ENCODE measurements at regions not wholly inside any gene's neighbourhood (a gene's known extent, or its start where the extent isn't known, plus 50 kb on each side); places are given as distances from the start of the nearest gene placed in this dataset.
"Not testable (repeated sequence)": the region's sequence is repeated elsewhere in the genome, so short reads cannot be mapped to it uniquely, and the experiment has no call there.

DNA sequence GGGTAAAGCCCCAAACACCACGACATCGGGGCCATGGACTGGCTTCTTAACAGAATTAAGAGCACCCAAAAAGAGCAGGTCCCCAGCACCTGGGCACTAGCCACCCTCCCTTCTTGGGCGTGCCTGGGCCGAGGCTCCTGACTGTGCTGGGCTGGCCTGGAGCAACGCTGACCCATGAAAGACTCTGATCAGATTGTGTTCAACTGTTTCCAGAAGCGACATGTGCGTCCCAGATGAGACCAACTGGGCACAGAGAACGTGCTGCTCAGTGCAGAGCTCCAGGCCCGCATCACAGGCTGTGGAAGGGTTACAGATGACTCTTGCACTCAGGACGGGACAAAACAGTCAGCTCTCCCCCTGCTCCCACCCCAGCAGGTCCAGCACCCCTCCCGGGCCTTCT lies 100.7 kb downstream of the KCNJ12 start:
- H3K4me3 ChIP-seq (ENCODE audit: low read length): no peak overlapping the region
- H3K27ac ChIP-seq (ENCODE audit: low read length): no peak overlapping the region
- no peak for ATAC-seq
- Mint-ChIP-seq H3K9me3 (no peaks in the 10 kb centered on the region), H3K27me3 (ENCODE audit: low read depth in 2 of 2) (peaks cover 38 to 44% of the 10 kb centered on the region in 2 donors), H3K36me3 (no peaks in the 10 kb centered on the region), H3K4me1 (no peaks in the 10 kb centered on the region), H3K27ac (no peak overlapping the region), H3K4me3 (no peak overlapping the region)
- TF ChIP-seq, protein P1, sequence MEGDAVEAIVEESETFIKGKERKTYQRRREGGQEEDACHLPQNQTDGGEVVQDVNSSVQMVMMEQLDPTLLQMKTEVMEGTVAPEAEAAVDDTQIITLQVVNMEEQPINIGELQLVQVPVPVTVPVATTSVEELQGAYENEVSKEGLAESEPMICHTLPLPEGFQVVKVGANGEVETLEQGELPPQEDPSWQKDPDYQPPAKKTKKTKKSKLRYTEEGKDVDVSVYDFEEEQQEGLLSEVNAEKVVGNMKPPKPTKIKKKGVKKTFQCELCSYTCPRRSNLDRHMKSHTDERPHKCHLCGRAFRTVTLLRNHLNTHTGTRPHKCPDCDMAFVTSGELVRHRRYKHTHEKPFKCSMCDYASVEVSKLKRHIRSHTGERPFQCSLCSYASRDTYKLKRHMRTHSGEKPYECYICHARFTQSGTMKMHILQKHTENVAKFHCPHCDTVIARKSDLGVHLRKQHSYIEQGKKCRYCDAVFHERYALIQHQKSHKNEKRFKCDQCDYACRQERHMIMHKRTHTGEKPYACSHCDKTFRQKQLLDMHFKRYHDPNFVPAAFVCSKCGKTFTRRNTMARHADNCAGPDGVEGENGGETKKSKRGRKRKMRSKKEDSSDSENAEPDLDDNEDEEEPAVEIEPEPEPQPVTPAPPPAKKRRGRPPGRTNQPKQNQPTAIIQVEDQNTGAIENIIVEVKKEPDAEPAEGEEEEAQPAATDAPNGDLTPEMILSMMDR (IDR thresholded peaks at IDR 0.05): no peak
- no peak for DNase-seq
- 89% methylated on average over 10 of the region's 11 CpGs for WGBS (ENCODE audit: insufficient coverage)
- H3K9me3 ChIP-seq (ENCODE audit: control insufficient read depth, insufficient read depth, low read length): peaks cover 8% of the 10 kb centered on the region
- no peaks in the 10 kb centered on the region for H3K36me3 ChIP-seq (ENCODE audit: control insufficient read depth, insufficient read depth, low read length)
- intact Hi-C loops (cut with micrococcal nuclease): no loop called here
- peaks cover 2% of the 10 kb centered on the region for H3K27me3 ChIP-seq (ENCODE audit: control insufficient read depth, insufficient read depth, low read length)
- H3K4me1 ChIP-seq (ENCODE audit: control insufficient read depth, insufficient read depth, low read length): no peaks in the 10 kb centered on the region

DNA sequence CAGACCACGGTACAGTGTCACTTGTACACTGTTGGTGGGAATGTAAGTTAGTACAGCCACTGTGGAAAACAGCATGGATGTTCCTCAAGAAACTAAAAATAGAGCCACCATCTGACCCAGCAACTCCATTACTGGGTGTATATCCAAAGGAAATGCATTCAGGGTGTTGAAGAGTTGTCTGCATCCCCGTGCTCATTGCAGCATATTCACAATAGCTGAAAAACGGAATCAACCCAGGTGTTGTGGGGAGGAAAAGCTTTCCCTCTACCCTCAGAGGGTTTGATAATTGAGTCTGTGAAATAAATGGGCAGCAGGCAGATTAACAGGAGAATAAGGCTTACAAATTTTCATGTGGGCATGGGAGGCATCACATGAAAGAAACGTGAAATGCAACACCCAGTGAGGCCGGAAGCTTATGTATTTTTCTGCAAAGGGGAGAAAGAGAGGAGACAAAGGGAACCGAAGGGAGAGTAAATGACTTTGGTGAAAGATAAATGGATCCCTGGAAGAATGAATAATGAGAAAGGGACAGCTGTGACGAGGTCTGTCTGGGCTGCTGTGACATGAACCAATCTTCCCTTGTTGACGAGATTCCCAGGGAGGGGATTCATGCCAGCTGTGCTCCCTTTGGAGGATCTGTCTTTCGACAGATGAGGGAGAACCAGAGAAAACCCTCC lies 106.2 kb downstream of the KCNJ12 start:
- no peaks in the 10 kb centered on the region for H3K4me1 Mint-ChIP-seq
- no peaks in the 10 kb centered on the region for H3K4me1 ChIP-seq (ENCODE audit: control insufficient read depth, insufficient read depth, low read length)
- 72% methylated on average over 8 of the region's 9 CpGs for WGBS (ENCODE audit: insufficient coverage)
- TF ChIP-seq, protein P1 (IDR thresholded peaks at IDR 0.05): no peak
- DNase-seq (no peak), ATAC-seq (no peak)
- H3K4me3 ChIP-seq (ENCODE audit: low read length): no peak overlapping the region
- intact Hi-C loops (cut with micrococcal nuclease): no loop called here
- H3K4me3 Mint-ChIP-seq: no peak overlapping the region
- H3K36me3 ChIP-seq (ENCODE audit: control insufficient read depth, insufficient read depth, low read length): no peaks in the 10 kb centered on the region
- H3K36me3 Mint-ChIP-seq: no peaks in the 10 kb centered on the region
- peaks cover 2% of the 10 kb centered on the region for H3K27me3 ChIP-seq (ENCODE audit: control insufficient read depth, insufficient read depth, low read length)
- H3K9me3 Mint-ChIP-seq: no peaks in the 10 kb centered on the region
- H3K27ac ChIP-seq (ENCODE audit: low read length): no peak overlapping the region
- H3K27me3 Mint-ChIP-seq (ENCODE audit: low read depth in 2 of 2): peaks cover 50 to 76% of the 10 kb centered on the region in 2 donors
- H3K9me3 ChIP-seq (ENCODE audit: control insufficient read depth, insufficient read depth, low read length): peaks cover 8% of the 10 kb centered on the region
- no peak overlapping the region for H3K27ac Mint-ChIP-seq

DNA sequence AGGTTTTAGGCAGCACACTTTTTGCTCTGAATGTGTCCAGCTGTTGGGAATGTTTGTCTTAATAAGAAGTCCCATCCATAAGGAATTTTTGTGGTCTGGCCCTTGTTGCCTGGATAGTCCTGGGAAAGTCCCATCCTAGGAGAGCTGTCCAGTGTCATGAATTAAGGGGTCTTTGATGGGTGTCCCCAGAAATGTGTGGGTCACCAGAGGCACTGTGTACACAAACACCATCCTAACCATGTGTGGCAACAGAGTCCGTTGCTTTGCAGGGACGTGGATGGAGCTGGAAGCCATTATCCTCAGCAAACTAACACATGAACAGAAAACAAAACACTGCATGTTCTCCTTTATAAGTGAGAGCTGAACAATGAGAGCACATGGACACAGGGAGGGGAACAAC lies 111.9 kb downstream of the KCNJ12 start:
- H3K27me3 ChIP-seq (ENCODE audit: control insufficient read depth, insufficient read depth, low read length); ATAC-seq; H3K36me3 Mint-ChIP-seq; H3K9me3 ChIP-seq (ENCODE audit: control insufficient read depth, insufficient read depth, low read length); H3K4me3 ChIP-seq (ENCODE audit: low read length); intact Hi-C loops (cut with micrococcal nuclease); H3K4me1 Mint-ChIP-seq; H3K4me1 ChIP-seq (ENCODE audit: control insufficient read depth, insufficient read depth, low read length); H3K4me3 Mint-ChIP-seq; H3K36me3 ChIP-seq (ENCODE audit: control insufficient read depth, insufficient read depth, low read length); H3K27ac Mint-ChIP-seq; DNase-seq; H3K27ac ChIP-seq (ENCODE audit: low read length); H3K9me3 Mint-ChIP-seq: not testable (repeated sequence)
- WGBS (ENCODE audit: insufficient coverage): 87% methylated on average over 2 of the region's 2 CpGs
- H3K27me3 Mint-ChIP-seq (ENCODE audit: low read depth in 2 of 2): peaks cover 31 to 37% of the 10 kb centered on the region in 2 donors

DNA sequence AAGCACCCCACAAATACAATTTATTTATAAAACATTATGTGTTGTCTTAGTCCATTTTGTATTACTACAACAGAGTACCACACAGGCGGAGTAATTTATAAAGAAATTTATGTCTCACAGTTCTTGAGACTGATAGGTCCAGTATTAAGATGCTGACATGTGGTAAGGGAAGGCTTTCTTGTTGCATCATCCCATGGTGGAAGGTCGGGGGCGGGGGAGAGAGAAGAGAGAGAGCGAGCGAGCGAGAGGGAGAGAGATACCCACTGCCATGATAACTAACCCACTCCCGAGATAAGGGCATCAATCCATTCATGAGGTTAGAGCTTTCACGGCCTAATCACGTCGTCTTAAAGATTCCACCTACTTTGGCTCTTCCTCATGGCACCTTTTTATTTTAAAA lies 117.8 kb downstream of the KCNJ12 start:
- ATAC-seq (no peak), DNase-seq (no peak)
- H3K27me3 Mint-ChIP-seq (ENCODE audit: low read depth in 2 of 2): peaks cover 11 to 12% of the 10 kb centered on the region in 2 donors
- H3K36me3 Mint-ChIP-seq: no peaks in the 10 kb centered on the region
- H3K4me1 Mint-ChIP-seq: no peaks in the 10 kb centered on the region
- H3K27ac Mint-ChIP-seq: no peak overlapping the region
- Histone ChIP-seq H3K36me3 (ENCODE audit: control insufficient read depth, insufficient read depth, low read length) (no peaks in the 10 kb centered on the region), H3K4me3 (ENCODE audit: low read length) (no peak overlapping the region), H3K4me1 (ENCODE audit: control insufficient read depth, insufficient read depth, low read length) (no peaks in the 10 kb centered on the region), H3K27ac (ENCODE audit: low read length) (no peak overlapping the region), H3K9me3 (ENCODE audit: control insufficient read depth, insufficient read depth, low read length) (no peaks in the 10 kb centered on the region), H3K27me3 (ENCODE audit: control insufficient read depth, insufficient read depth, low read length) (peaks cover 3% of the 10 kb centered on the region)
- TF ChIP-seq, protein P1 (IDR thresholded peaks at IDR 0.05): no peak
- no peaks in the 10 kb centered on the region for H3K9me3 Mint-ChIP-seq
- 94% methylated on average over 9 of the region's 10 CpGs for WGBS (ENCODE audit: insufficient coverage)
- intact Hi-C loops (cut with micrococcal nuclease): no loop called here
- H3K4me3 Mint-ChIP-seq: no peak overlapping the region

All from natural killer cell (primary cell).